ENCODE measurements at regions not wholly inside any gene's neighbourhood (a gene's known extent, or its start where the extent isn't known, plus 50 kb on each side); places are given as distances from the start of the nearest gene placed in this dataset.

GRCh38 chr10:129140921-129141885 is 325.8 kb upstream of the MGMT start:
- DNase-seq = peak; percentile 36

GRCh38 chr10:129151281-129151680 is 315.8 kb upstream of the MGMT start:
- DNase-seq = no peak

GRCh38 chr10:129156406-129156805 is 310.6 kb upstream of the MGMT start:
- no peak for DNase-seq

- no peak for DNase-seq
Measured at GRCh38 chr10:129157185-129157584, 309.9 kb upstream of the MGMT start.

- no peak for DNase-seq
Measured at GRCh38 chr10:129161150-129161549, 305.9 kb upstream of the MGMT start.

- DNase-seq = no peak
Measured at GRCh38 chr10:129163531-129163930, 303.5 kb upstream of the MGMT start.

GRCh38 chr10:129165076-129165720 is 301.8 kb upstream of the MGMT start:
- DNase-seq = no peak

GRCh38 chr10:129165770-129166169 is 301.3 kb upstream of the MGMT start:
- no peak for DNase-seq

GRCh38 chr10:129168660-129169059 is 298.4 kb upstream of the MGMT start:
- DNase-seq = no peak

- no peak for DNase-seq
Measured at GRCh38 chr10:129169115-129169514, 297.9 kb upstream of the MGMT start.

GRCh38 chr10:129170812-129171211 is 296.2 kb upstream of the MGMT start:
- DNase-seq = peak; percentile 15

GRCh38 chr10:129171812-129172211 is 295.2 kb upstream of the MGMT start:
- DNase-seq = no peak

- DNase-seq = no peak
Measured at GRCh38 chr10:129174232-129175014, 292.6 kb upstream of the MGMT start.

GRCh38 chr10:129179245-129179971 is 287.6 kb upstream of the MGMT start:
- no peak for DNase-seq

GRCh38 chr10:129179972-129180678 is 286.9 kb upstream of the MGMT start:
- DNase-seq = no peak

- no peak for DNase-seq
Measured at GRCh38 chr10:129184196-129184595, 282.8 kb upstream of the MGMT start.

- DNase-seq = no peak
Measured at GRCh38 chr10:129187331-129187730, 279.7 kb upstream of the MGMT start.

GRCh38 chr10:129191797-129192196 is 275.2 kb upstream of the MGMT start:
- DNase-seq = no peak

- no peak for DNase-seq
Measured at GRCh38 chr10:129192344-129193128, 274.5 kb upstream of the MGMT start.

- DNase-seq = no peak
Measured at GRCh38 chr10:129193148-129193547, 273.9 kb upstream of the MGMT start.
